GM12875 (cell line): ENCODE measurements at regions not wholly inside any gene's neighbourhood (a gene's known extent, or its start where the extent isn't known, plus 50 kb on each side); places are given as distances from the start of the nearest gene placed in this dataset.
"Not testable (repeated sequence)": the region's sequence is repeated elsewhere in the genome, so short reads cannot be mapped to it uniquely, and the experiment has no call there.

Experiments
- H3K4me3 ChIP-seq: one replicate; pipeline ENCODE4 v1.5.1; 2011; ENCODE audit warnings: low read depth, low read length, control low read depth
- TF ChIP-seq, protein P1 (sequence below): IDR thresholded peaks from 2 replicates; pipeline ENCODE4 v1.5.1; 2011; ENCODE audit warnings: low read depth, mild to moderate bottlenecking, control low read depth, inconsistent platforms, low read length, moderate library complexity, borderline replicate concordance; ENCODE audit not compliant: insufficient read depth

DNA sequence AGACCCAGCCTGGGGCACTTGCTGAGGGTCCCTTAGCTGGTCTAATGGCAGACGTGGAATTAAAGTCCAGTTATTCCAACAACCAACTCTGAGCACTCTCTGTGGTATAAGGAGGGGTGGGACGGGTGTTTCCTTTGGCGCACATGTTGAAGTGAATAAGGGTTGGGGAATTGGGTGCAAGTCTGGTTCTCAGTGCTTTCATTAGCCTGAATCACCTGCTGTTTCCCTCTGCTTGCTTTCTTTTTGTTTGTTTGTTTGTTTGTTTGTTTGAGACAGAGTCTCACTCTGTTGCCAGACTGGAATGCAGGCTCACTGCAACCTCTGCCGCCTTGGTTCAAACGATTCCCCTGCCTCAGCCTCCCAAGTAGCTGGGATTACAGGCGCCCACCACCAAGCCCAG is 110.1 kb downstream of the TNFAIP3 start:
- H3K4me3 ChIP-seq, result no peak overlapping the region
- TF ChIP-seq, protein P1, sequence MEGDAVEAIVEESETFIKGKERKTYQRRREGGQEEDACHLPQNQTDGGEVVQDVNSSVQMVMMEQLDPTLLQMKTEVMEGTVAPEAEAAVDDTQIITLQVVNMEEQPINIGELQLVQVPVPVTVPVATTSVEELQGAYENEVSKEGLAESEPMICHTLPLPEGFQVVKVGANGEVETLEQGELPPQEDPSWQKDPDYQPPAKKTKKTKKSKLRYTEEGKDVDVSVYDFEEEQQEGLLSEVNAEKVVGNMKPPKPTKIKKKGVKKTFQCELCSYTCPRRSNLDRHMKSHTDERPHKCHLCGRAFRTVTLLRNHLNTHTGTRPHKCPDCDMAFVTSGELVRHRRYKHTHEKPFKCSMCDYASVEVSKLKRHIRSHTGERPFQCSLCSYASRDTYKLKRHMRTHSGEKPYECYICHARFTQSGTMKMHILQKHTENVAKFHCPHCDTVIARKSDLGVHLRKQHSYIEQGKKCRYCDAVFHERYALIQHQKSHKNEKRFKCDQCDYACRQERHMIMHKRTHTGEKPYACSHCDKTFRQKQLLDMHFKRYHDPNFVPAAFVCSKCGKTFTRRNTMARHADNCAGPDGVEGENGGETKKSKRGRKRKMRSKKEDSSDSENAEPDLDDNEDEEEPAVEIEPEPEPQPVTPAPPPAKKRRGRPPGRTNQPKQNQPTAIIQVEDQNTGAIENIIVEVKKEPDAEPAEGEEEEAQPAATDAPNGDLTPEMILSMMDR, result no peak

DNA sequence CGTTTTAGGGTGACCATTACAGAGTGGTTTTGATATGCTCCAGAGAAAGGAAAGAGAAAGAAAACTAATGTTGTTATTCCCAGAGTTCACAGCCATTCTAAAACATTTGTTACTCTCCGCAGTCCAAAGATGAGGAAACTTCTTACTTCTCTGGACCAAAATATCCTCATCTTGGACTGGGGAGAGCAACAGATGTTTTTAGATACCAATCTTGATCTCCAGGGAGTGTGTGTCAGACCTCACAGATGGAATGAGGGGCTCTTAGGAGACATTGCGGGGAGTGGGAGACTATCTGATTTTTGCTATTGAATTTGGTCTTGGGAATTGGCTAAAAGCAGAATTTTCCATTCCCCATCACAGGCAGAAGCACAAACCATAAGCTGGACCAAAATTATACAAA is 110.8 kb downstream of the TNFAIP3 start:
- TF ChIP-seq, protein P1, result no peak
- H3K4me3 ChIP-seq, result no peak overlapping the region

DNA sequence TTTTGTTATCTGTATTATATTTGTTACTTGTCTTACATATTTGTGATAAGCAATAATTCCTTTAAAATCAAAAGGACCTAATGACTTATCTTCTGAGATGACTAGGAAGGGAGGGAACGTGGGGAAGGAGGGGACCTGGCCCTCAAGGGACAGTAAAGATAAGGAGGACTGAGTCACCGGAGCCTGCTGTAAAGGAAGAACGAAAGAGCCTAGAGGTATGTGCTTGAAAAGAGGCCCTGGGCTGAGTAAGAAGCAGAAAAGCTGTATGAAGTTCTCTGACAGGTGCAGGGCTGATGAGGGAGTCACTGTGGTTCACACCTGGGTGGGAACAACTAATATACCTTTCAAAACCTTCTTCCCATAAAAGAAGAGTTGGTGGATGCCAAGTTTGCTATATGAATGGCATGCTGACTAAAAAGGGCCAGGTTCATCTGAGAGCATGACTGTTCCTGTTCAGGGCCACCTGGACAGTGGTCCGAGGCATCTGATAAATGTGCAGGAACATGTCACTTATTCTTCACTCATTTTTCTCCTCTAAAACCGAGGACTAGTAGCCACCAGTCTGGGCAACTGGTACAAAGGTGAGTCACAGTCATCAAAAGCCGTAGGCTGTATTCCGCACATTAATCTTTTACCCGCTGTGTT is 111.3 kb downstream of the TNFAIP3 start:
- TF ChIP-seq, protein P1, result no peak
- H3K4me3 ChIP-seq, result no peak overlapping the region

DNA sequence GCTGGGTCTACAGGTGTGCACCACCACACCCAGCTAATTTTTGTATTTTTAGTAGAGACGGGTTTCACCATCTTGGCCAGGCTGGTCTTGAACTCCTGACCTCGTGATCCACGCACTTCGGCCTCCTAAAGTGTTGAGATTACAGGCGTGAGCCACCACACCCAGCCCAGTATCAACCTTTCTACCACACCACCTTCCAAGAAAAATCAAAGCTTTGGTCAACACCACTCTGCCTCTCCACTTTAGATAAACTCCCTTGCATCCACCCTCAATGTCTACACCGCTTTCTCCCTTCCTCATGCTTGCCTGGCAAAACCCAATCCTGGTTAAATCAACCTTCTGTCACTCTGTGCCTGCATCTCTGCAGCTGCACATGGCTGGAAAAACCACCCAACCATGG is 112.2 kb downstream of the TNFAIP3 start:
- not testable (repeated sequence) for H3K4me3 ChIP-seq

DNA sequence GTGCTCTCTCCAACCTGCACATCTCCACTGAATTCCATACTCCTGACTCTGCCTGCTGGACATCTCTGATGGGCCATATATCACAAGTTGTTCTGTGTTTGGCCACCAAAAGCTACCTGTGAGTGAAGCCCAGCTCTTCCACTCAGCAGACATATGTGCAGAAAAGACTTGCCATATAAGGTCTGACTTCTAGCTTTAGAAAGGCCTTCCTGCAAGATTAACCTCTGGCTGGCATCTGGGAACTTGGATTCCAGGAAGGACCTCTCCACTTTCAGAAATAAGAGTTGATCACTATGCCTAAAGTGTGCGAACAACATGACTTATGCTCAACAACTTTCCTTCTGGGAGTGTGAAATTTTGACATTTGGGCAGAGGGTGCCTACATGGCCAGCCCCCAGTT is 113.7 kb downstream of the TNFAIP3 start:
- TF ChIP-seq, protein P1, result no peak
- no peak overlapping the region for H3K4me3 ChIP-seq

DNA sequence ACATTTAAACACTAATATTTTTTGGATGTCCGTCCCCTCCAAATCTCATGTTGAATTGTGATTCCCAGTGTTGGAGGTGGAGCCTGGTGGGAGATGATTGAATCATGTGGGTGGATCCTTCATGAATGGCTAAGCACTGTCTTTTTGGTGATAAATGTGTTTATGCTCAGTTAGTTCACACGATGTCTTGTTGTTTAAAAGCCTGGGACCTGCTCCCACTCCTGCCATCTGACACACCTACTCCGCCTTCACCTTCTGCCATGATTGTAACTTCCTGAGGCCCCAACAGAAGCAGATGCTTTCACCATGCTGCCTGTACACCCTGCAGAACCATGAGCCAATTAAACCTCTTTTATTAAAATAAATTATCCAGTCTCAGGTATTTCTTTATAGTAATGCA is 114.7 kb downstream of the TNFAIP3 start:
- TF ChIP-seq, protein P1, result no peak
- H3K4me3 ChIP-seq, result no peak overlapping the region

DNA sequence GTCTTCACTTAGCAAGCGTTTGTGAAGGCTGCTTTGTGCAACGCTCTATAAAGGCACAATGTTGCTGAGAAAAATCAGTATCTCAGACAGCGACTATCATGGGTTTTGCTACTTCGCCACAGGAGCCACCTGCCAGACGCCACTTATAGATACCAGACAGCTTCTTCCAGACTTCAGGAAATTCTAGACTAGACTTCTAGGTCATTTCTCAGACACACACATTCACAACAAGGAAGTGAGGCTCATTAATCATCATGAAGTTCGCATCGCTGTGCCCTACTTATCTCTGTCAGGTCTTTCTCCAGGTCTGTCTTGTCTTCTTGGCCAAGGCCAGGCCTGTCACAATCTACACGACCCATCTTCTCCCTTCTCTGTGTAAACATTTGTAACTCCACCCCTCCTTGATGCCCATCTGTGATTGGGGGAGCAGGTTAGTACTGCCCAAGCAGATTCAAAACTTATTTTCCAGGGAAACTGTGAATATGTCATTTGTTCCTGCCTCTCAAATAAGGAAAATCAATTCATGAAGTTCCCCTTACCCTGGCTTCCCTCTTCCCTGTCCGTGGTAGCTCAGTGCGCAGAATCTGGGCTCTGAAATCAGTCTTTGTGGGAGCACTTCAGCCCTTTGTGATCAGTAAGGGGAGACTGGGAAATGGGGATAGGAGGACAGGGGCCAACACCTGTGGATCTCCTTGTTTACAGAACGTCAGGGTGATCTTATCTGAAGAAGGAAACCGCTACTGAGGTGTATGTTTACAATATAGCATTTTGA is 115.5 kb downstream of the TNFAIP3 start:
- TF ChIP-seq, protein P1, result no peak

DNA sequence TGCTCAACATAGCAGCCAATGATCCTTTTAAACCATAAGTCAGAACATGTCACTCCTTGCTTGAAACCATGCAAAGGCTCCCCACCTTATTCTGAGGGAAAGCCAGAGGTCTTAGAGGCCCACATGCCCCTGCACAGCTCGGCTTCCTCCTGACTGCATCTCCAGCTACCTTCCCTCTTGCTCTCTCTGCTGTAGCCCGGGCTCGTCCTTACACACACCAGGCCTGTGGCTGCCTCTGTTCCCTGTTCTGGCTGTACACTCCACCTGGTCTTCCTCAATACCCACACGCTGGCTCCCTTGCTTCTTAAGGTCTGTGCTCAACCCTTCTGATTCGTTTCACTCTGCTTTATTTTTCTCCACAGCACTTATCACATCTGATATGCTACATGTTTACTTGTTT is 116.2 kb downstream of the TNFAIP3 start:
- TF ChIP-seq, protein P1, result no peak
- H3K4me3 ChIP-seq, result no peak overlapping the region

More for the DNA sequence above, 115.5 kb downstream of the TNFAIP3 start:
- no peak overlapping the region for H3K4me3 ChIP-seq
